ENCODE measurements at regions not wholly inside any gene's neighbourhood (a gene's known extent, or its start where the extent isn't known, plus 50 kb on each side); places are given as distances from the start of the nearest gene placed in this dataset.

- no peak for ATAC-seq
Observed at GRCh38 chr10:78526347-78526746, 492.7 kb downstream of the RPS24 start.

GRCh38 chr10:78527296-78527695 lies 493.6 kb downstream of the RPS24 start:
- ATAC-seq: no peak

- ATAC-seq: no peak
Observed at GRCh38 chr10:78528749-78529204, 495.1 kb downstream of the RPS24 start.

- no peak for ATAC-seq
Observed at GRCh38 chr10:78529262-78529661, 495.6 kb downstream of the RPS24 start.

- ATAC-seq: no peak
Observed at GRCh38 chr10:78531088-78531487, 497.4 kb downstream of the RPS24 start.

- ATAC-seq: no peak
Observed at GRCh38 chr10:78532480-78533042, 498.9 kb downstream of the RPS24 start.

- no peak for ATAC-seq
Observed at GRCh38 chr10:78533098-78533497, 499.4 kb downstream of the RPS24 start.

- no peak for ATAC-seq
Observed at GRCh38 chr10:78533776-78534175, 500.1 kb downstream of the RPS24 start.

GRCh38 chr10:78535716-78536218 lies 502.1 kb downstream of the RPS24 start:
- ATAC-seq: no peak

- no peak for ATAC-seq
Observed at GRCh38 chr10:78537018-78537417, 503.4 kb downstream of the RPS24 start.

GRCh38 chr10:78539247-78539766 lies 505.6 kb downstream of the RPS24 start:
- ATAC-seq: no peak

- no peak for ATAC-seq
Observed at GRCh38 chr10:78540355-78541076, 506.9 kb downstream of the RPS24 start.

- no peak for ATAC-seq
Observed at GRCh38 chr10:78541481-78542140, 507.9 kb downstream of the RPS24 start.

- no peak for ATAC-seq
Observed at GRCh38 chr10:78542141-78542489, 508.5 kb downstream of the RPS24 start.

GRCh38 chr10:78542521-78542920 lies 508.9 kb downstream of the RPS24 start:
- no peak for ATAC-seq

GRCh38 chr10:78543031-78543748 lies 509.5 kb downstream of the RPS24 start:
- ATAC-seq: no peak

GRCh38 chr10:78543749-78544362 lies 510.2 kb downstream of the RPS24 start:
- no peak for ATAC-seq

GRCh38 chr10:78544423-78545090 lies 510.9 kb downstream of the RPS24 start:
- no peak for ATAC-seq

- no peak for ATAC-seq
Observed at GRCh38 chr10:78545756-78546155, 512.1 kb downstream of the RPS24 start.

GRCh38 chr10:78547397-78547796 lies 513.7 kb downstream of the RPS24 start:
- no peak for ATAC-seq

- ATAC-seq: no peak
Observed at GRCh38 chr10:78547905-78548304, 514.2 kb downstream of the RPS24 start.

GRCh38 chr10:78548369-78548768 lies 514.7 kb downstream of the RPS24 start:
- no peak for ATAC-seq
